ENCODE measurements at regions not wholly inside any gene's neighbourhood (a gene's known extent, or its start where the extent isn't known, plus 50 kb on each side); places are given as distances from the start of the nearest gene placed in this dataset.
A peak's percentile ranks its signal among the peaks of the same experiment; 100 is the strongest.

- no peak for TF ChIP-seq CTCF (IDR thresholded peaks at IDR 0.05)
- no peak for DNase-seq (ENCODE audit: low spot score)
Measured at GRCh38 chr16:87221633-87222032, 95.6 kb downstream of the C16orf95 start.

GRCh38 chr16:87222335-87222734 lies 94.9 kb downstream of the C16orf95 start:
- no peak overlapping the region for H3K27ac ChIP-seq
- no peak for DNase-seq (ENCODE audit: low spot score)
- TF ChIP-seq CTCF (IDR thresholded peaks at IDR 0.05): no peak
- H3K4me3 ChIP-seq: no peak overlapping the region

More at GRCh38 chr16:87221633-87222032, 95.6 kb downstream of the C16orf95 start:
- Histone ChIP-seq H3K4me3 (no peak overlapping the region), H3K27ac (no peak overlapping the region)

GRCh38 chr16:87223656-87224248 lies 93.4 kb downstream of the C16orf95 start:
- H3K4me3 ChIP-seq: no peak overlapping the region
- H3K27ac ChIP-seq: no peak overlapping the region
- no peak for TF ChIP-seq CTCF (IDR thresholded peaks at IDR 0.05)
- DNase-seq (ENCODE audit: low spot score): no peak

GRCh38 chr16:87226926-87227295 lies 90.3 kb downstream of the C16orf95 start:
- Histone ChIP-seq H3K4me3 (no peak overlapping the region), H3K27ac (peak overlapping the region; percentile 79 to 91)
- DNase-seq (ENCODE audit: low spot score): no peak
- no peak for TF ChIP-seq CTCF (IDR thresholded peaks at IDR 0.05)

GRCh38 chr16:87227296-87227951 lies 89.8 kb downstream of the C16orf95 start:
- DNase-seq (ENCODE audit: low spot score): no peak
- Histone ChIP-seq H3K4me3 (no peak overlapping the region), H3K27ac (peak overlapping the region; percentile 79 to 91)
- no peak for TF ChIP-seq CTCF (IDR thresholded peaks at IDR 0.05)

GRCh38 chr16:87228363-87228762 lies 88.8 kb downstream of the C16orf95 start:
- no peak for TF ChIP-seq CTCF (IDR thresholded peaks at IDR 0.05)
- peak overlapping the region in 1 of 2 donors; percentile 91 for H3K27ac ChIP-seq
- H3K4me3 ChIP-seq: no peak overlapping the region
- DNase-seq (ENCODE audit: low spot score): no peak

Data from coronary artery (tissue), 2 donors.